Head of caudate nucleus (tissue), 42 donors: ENCODE measurements at regions not wholly inside any gene's neighbourhood (a gene's known extent, or its start where the extent isn't known, plus 50 kb on each side); places are given as distances from the start of the nearest gene placed in this dataset.
"Not testable (repeated sequence)": the region's sequence is repeated elsewhere in the genome, so short reads cannot be mapped to it uniquely, and the experiment has no call there.

Experiments used
- DNase-seq, 42 donors: peaks; one replicate each; pipeline versions ENCODE4 v3.0.0 to v3.0.0-alpha.2; 2020 to 2021; ENCODE audit warnings: mixed read lengths in 7 of 42
- intact Hi-C: fragments of 100-400 bp; cut with DNase I; formaldehyde crosslinking; loops from one replicate; pipeline ENCODE4 v1.15.0; 2022

DNA sequence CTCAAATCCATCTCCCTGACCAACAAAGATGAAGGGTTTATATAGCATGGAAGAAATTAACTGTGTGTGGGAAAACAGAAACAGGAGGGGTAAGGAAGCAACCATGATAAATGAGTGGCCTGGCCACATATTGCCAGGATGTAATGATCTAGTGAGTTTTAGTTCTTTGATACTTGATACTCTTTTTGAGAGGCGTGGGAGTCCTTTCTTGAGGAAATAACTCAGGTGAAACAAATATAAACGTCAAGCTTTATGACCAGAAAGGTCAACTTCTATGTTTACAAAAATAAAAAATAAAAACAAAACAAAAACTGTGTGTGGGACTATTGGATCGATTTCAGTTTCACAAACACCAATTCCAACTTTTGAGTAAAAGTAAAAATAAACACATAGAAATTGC, 860.8 kb upstream of the B3GALT2 start:
- no peak for DNase-seq
- intact Hi-C loops: no loop called here

DNA sequence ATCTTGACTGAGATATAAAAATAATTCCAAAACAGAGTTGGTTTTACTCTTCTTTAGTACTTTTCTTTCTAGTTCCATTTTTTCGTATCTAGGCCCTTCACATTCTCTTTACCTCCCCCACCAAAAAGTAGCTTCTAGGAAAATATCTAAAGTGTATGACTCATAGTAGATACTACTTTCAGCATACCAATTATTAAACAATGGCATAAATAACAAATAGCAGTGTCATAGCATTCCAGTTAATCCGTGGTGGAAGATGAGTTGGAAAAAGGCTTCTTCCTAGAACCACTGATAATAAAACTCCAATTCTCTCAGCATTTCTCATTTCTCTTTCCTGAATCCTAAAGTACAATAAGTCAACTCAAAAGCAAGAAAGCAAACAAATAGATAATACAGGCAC, 859.0 kb upstream of the B3GALT2 start:
- intact Hi-C loops: no loop called here
- no peak for DNase-seq

GRCh38 chr1:194044892-194045291, 858.5 kb upstream of the B3GALT2 start:
- intact Hi-C loops: no loop called here
- DNase-seq: no peak

GRCh38 chr1:194043984-194044755, 857.8 kb upstream of the B3GALT2 start:
- no peak for DNase-seq
- intact Hi-C loops: no loop called here

DNA sequence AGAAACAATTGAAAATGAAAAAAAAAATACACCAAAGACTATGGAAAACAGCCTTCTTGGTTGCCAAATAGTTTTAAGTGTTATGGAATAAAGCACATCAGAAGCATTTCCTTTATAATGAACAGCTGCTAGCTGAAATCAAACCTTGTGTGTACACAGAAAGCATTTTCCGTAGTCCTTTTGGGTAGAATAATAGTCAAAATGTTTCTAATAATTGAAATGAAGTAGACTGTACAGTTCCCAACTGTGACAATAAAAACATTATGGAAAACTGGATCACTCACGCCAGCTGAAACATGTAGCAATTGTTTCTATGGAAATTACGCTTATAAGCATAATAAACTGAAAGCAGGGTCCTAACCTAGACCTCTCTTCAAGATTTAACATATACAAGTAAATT, 856.3 kb upstream of the B3GALT2 start:
- intact Hi-C loops: no loop called here
- no peak for DNase-seq

DNA sequence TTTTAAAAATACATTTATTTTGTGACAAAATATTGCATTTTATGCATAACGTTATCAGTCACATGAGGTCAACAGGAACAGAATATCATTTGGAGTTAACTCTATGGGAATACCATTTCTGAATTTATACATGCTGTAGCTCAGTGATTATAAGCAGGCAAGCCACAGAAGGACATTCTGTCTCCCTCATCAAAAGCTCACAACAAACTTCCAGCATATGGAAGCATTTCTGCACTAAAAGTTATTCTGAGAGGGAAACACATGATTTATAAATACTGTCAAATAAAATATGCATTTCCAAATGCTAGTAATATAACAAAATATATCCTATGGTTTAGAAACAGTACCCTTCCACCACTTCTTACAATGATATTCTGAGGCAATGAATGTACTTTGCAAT, 854.1 kb upstream of the B3GALT2 start:
- no peak for DNase-seq
- intact Hi-C loops: no loop called here

GRCh38 chr1:194039578-194039977, 853.2 kb upstream of the B3GALT2 start:
- intact Hi-C loops: no loop called here

DNA sequence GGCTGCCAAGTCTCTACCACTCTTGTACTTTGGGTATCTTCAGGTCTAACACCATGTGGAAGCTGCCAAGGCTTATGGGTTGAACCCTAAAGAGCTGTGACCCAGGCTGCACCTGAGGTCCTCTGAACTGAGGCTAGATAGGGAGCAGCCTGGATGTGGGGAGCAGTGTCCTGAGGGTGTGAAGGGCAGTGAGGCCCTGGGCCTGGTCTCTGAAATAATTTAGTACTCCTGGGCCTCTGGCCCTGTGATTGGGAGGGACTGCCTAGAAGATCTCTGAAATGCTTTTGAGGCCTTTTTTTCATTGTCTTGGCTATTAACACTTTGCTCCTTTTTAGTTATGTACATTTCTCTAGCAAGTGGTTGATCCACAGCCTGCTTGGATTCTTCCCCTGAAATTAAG, 847.2 kb upstream of the B3GALT2 start:
- no peak for DNase-seq
- intact Hi-C loops: no loop called here

More at GRCh38 chr1:194039578-194039977, 853.2 kb upstream of the B3GALT2 start:
- DNase-seq: no peak

DNA sequence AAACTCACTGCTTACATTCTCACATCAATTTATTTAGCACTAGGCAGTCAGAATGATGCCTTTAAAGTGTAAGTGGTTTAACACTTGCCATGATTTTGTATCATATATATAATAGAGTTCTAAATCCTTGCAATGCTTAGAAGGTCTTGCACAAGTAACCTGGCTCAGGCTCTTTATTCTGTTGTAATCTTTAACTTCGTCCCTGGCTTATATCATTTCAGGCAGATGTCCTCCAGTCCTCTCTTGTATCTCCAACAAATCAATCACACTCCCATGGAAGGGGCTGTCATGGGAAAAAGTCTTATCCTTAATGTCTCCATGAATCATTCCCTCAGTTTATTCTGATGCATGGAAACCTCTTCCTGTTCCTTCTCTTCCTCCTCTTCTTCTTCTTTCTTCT, 841.6 kb upstream of the B3GALT2 start:
- intact Hi-C loops: no loop called here
- no peak for DNase-seq

DNA sequence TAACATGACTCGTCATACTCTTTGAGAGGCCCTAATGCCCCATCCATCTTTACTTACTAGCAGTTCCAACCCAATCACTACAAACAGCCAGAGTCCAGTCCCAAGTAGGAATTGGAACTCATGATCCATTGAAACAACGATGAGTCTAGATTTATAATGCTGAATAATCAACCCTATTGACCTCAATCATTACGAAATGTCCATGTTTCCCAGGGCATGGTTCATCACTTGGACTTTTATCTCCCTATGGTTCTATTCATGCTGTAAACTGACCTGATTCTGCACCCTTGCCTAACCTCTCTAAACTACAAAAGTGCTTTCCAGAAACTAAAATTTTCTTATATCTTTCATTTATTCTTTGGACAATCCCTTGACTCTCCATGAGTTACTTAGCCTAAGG, 840.0 kb upstream of the B3GALT2 start:
- intact Hi-C loops: no loop called here
- DNase-seq: no peak

GRCh38 chr1:194024659-194025058, 838.2 kb upstream of the B3GALT2 start:
- intact Hi-C loops: no loop called here
- no peak for DNase-seq

DNA sequence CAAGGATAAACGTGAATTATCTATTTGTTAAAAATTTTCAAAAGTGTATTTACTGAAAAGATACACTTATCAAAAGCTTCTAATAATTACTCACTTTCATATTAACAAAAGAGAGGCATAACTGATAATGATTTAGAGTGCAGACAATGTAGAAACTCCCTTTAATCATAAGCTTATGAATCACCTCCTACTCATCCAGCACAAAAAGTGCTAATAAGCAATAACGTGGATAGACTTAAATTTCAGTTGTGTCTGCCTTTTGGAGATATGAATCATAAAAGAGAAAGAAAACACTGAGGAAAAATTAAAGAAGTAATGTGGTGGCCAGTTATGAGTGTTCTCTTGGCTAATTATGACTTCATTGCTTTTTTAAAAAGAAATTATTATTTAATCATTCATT, 827.6 kb upstream of the B3GALT2 start:
- intact Hi-C loops: no loop called here
- no peak for DNase-seq

DNA sequence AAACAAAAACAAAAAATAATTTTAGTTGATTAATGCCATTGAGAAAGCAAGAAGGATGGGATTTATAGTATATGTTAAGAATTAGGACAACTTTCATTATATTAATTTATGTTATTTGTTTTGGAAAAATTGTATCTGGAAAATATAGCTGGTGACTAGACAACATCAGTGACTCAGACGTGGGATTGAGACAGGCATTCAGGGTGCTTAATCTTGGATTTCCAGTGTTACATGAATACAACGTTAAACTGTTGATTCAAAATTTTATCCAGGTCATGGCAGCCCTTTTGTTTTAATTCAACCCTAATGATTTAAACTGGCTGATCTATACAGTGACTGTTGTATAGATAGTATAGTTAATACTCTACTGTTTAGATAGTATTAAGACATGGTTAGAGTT, 827.1 kb upstream of the B3GALT2 start:
- intact Hi-C loops: no loop called here
- DNase-seq: no peak

GRCh38 chr1:194004146-194004545, 817.7 kb upstream of the B3GALT2 start:
- intact Hi-C loops: no loop called here
- DNase-seq: no peak

- intact Hi-C loops, DNase-seq: not testable (repeated sequence)
These were observed 815.4 kb upstream of the B3GALT2 start for GRCh38 chr1:194001726-194002350.

DNA sequence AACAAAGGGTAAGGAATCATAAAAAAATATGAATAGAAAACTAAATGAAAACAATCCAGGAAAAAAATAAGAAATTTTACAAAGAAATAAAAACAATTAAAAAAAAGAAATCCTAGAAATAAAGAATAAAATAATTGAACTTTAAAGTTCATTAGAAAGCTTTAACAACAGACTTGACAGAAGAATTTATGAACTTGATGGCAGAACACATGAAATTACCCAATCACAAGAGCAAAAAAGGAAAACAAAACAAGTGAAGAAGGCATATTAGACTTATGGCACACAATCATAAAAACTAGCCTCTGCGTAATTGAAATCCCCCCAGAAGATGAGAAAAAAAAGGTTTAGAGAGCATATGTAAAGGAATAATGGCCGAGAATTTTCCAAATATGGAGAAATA, 802.5 kb upstream of the B3GALT2 start:
- intact Hi-C loops: no loop called here
- DNase-seq: no peak

GRCh38 chr1:193979219-193979618, 792.8 kb upstream of the B3GALT2 start:
- no peak for DNase-seq
- intact Hi-C loops: no loop called here

DNA sequence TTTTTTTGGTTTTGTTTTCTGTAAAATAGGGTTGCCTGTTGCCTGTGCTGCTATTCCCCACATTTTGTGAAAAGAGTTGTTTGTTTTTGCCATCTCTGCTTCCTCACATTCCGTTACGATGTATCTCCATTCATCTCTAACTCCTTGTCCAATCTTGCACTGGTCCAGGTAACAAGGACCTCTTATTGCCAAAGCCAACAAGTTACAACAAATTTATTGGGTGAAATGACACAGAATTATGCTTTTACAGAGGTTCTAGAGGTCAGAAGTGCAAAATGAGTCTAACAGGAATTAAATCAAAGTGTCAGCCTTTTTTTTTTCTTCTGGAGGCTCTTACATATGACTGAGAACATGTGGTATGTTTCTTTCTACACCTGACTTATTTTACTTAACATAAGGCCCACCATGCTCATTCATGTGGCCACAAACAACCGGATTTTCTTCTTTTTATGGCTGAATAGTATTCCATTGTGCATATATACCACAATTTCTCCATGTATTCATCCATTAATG, 787.9 kb upstream of the B3GALT2 start:
- no peak for DNase-seq
- intact Hi-C loops: no loop called here

DNA sequence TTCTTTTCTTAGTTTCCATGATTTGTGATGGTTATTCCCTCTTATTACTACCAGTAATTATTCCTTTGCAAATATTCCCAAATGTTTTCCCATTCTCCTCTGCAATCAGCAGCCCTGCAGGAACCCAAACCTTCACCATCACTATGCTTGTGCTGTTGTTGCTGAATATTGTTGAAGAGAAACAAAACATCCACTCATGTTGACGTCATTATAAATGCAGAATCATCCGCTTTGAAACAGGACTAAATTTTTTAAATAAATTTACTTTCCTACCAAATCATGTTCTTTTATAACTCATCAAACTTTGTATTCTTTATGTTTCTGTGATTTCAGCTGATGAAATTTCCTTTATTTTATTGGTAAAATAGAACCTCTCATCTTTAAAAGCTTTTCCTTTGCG, 787.0 kb upstream of the B3GALT2 start:
- intact Hi-C loops: no loop called here
- DNase-seq: no peak

- DNase-seq: peak in 10 of 42 donors; percentile 2 to 43 (median 8)
- intact Hi-C loops: no loop called here
These were observed 785.2 kb upstream of the B3GALT2 start for GRCh38 chr1:193971595-193971994.

GRCh38 chr1:193960499-193960898, 774.1 kb upstream of the B3GALT2 start:
- intact Hi-C loops: no loop called here
- no peak for DNase-seq
